Hepatocyte (in vitro differentiated cells): ENCODE measurements at regions not wholly inside any gene's neighbourhood (a gene's known extent, or its start where the extent isn't known, plus 50 kb on each side); places are given as distances from the start of the nearest gene placed in this dataset.

ENCODE experiments used
- DNase-seq: peaks from one replicate; pipeline ENCODE4 v3.0.0-alpha.2; 2016; ENCODE audit warnings: low spot score
- H2AFZ ChIP-seq: fragments of 200-600 bp; sonication (generic); 2 replicates; pipeline ENCODE4 v1.6.0; 2016; ENCODE audit warnings: antibody characterized with exemption, mild to moderate bottlenecking
- H3K27ac ChIP-seq: fragments of 200-600 bp; sonication (generic); 2 replicates; pipeline ENCODE4 v1.5.1; 2016; ENCODE audit warnings: mild to moderate bottlenecking
- H3K27me3 ChIP-seq: fragments of 200-600 bp; sonication (generic); 2 replicates; pipeline ENCODE4 v1.6.1; 2016
- H3K36me3 ChIP-seq: fragments of 200-600 bp; sonication (generic); replicated peaks from 2 replicates; pipeline ENCODE4 v1.5.1; 2016; ENCODE audit warnings: low read depth; ENCODE audit not compliant: insufficient read depth
- H3K4me1 ChIP-seq: fragments of 200-600 bp; sonication (generic); 2 replicates; pipeline ENCODE4 v1.5.1; 2016; ENCODE audit warnings: mild to moderate bottlenecking, moderate library complexity; ENCODE audit not compliant: insufficient read depth
- H3K4me2 ChIP-seq: fragments of 200-600 bp; sonication (generic); 2 replicates; pipeline ENCODE4 v1.6.0; 2016
- H3K4me3 ChIP-seq: fragments of 200-600 bp; sonication (generic); 2 replicates; pipeline ENCODE4 v1.5.1; 2016; ENCODE audit warnings: mild to moderate bottlenecking
- H3K79me2 ChIP-seq: fragments of 200-600 bp; sonication (generic); 2 replicates; pipeline ENCODE4 v1.6.0; 2017; ENCODE audit warnings: mild to moderate bottlenecking
- H3K9me2 ChIP-seq: fragments of 200-600 bp; sonication (generic); replicated peaks from 2 replicates; pipeline ENCODE4 v1.6.0; 2017; ENCODE audit warnings: mild to moderate bottlenecking; ENCODE audit not compliant: insufficient read depth
- H3K9me3 ChIP-seq: fragments of 200-600 bp; sonication (generic); 2 replicates; pipeline ENCODE4 v1.5.1; 2016; ENCODE audit warnings: low read depth, mild to moderate bottlenecking
- H4K20me1 ChIP-seq: fragments of 200-600 bp; sonication (generic); 2 replicates; pipeline ENCODE4 v1.6.0; 2016; ENCODE audit warnings: mild to moderate bottlenecking; ENCODE audit not compliant: insufficient read depth, poor library complexity, severe bottlenecking
- EZH2 ChIP-seq: fragments of 200-600 bp; sonication (generic); IDR thresholded peaks from 2 replicates; pipeline ENCODE4 v1.6.1; 2016; ENCODE audit warnings: antibody characterized with exemption, mild to moderate bottlenecking, borderline replicate concordance
- EZH2phosphoT487 ChIP-seq: fragments of 200-600 bp; sonication (generic); IDR thresholded peaks from one replicate; pipeline ENCODE4 v1.6.1; 2018; ENCODE audit warnings: antibody characterized with exemption, mild to moderate bottlenecking, low read depth, moderate library complexity; ENCODE audit not compliant: unreplicated experiment, severe bottlenecking
- WGBS: methylation state at CpG from one replicate; pipeline ENCODE4 v1.1.6; 2016; ENCODE audit warnings: low lambda C conversion rate; ENCODE audit errors: missing lambda C conversion rate; 5-methylcytosine and 5-hydroxymethylcytosine counted together
- TF ChIP-seq, protein P1 (sequence below): fragments of 200-600 bp; sonication (generic); IDR thresholded peaks from 2 replicates; pipeline ENCODE4 v1.5.1; 2016; ENCODE audit warnings: antibody characterized with exemption, mild to moderate bottlenecking; ENCODE audit not compliant: poor library complexity

DNA sequence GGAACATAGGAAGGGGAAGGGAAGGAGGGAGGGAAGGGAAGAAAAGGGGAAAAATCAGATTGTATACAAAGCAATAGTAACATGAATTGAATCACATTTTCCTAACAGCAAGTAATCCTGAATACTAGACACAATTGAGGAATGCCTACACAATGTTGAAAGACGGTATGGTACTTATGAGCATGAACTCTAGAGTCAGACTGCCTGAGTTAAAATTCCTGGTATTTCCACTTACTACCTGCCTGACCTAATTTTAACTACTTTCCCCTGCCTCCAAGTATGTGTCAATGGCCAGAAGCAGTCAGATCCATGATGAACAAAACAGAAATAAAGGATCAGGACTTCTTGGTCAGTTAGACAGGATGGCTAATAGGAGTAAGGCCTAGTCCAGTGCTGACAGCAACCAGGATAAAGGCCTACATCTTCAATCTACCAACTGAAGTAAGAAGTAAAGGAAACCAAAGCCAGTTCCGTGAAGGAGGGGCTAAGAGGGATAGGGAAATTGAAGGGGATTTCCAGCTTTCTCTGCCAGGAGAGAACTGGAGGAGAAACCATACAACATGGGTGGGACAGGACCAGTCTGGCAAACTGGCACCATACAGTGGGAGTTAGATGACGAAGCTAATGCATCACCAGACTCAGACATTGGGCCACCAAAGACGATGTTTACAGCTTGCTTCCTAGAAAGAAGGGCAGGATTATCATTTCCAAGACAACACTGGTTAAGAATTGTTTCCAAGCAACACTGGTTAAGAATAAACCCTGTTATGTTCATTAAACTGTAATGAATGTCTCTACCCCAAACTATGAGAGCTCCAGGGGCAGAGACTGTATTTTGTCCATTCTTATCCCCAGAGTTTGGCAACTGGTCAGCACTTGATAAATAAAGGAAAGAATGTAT lies 151.6 kb upstream of the UBE2E2 start:
- Histone ChIP-seq H3K4me2 (no peak overlapping the region), H3K79me2 (no peaks in the 10 kb centered on the region), H3K36me3 (no peaks in the 10 kb centered on the region), H3K4me3 (no peak overlapping the region), H3K27me3 (no peaks in the 10 kb centered on the region), H3K4me1 (no peaks in the 10 kb centered on the region), H3K9me3 (no peaks in the 10 kb centered on the region), H4K20me1 (no peaks in the 10 kb centered on the region), H3K27ac (no peak overlapping the region), H3K9me2 (no peaks in the 10 kb centered on the region), H2AFZ (no peak overlapping the region)
- WGBS: 87% methylated on average over 4 of the region's 4 CpGs
- TF ChIP-seq EZH2phosphoT487: no peak
- TF ChIP-seq, protein P1, sequence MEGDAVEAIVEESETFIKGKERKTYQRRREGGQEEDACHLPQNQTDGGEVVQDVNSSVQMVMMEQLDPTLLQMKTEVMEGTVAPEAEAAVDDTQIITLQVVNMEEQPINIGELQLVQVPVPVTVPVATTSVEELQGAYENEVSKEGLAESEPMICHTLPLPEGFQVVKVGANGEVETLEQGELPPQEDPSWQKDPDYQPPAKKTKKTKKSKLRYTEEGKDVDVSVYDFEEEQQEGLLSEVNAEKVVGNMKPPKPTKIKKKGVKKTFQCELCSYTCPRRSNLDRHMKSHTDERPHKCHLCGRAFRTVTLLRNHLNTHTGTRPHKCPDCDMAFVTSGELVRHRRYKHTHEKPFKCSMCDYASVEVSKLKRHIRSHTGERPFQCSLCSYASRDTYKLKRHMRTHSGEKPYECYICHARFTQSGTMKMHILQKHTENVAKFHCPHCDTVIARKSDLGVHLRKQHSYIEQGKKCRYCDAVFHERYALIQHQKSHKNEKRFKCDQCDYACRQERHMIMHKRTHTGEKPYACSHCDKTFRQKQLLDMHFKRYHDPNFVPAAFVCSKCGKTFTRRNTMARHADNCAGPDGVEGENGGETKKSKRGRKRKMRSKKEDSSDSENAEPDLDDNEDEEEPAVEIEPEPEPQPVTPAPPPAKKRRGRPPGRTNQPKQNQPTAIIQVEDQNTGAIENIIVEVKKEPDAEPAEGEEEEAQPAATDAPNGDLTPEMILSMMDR: no peak
- no peak for DNase-seq

DNA sequence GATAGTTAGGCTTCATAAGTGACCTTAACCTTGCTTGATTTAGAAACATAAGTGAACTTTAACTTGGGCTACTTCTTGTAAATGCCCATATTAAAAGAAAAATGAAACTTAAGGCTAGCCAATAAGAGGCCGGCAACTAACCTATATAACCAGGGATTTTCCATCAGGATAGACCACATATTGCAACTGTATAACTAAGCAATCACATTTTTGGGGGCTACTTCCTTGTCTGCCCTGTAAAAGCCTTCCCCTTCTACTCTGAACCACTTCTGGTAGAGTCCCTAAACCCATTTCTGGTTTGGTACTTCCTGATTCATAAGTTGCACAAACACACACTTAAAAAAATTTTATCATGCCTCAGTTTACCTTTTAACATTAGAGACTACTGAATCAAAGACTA lies 150.9 kb upstream of the UBE2E2 start:
- H3K79me2 ChIP-seq: no peaks in the 10 kb centered on the region
- no peaks in the 10 kb centered on the region for H4K20me1 ChIP-seq
- H3K27ac ChIP-seq: no peak overlapping the region
- no peaks in the 10 kb centered on the region for H3K36me3 ChIP-seq
- H3K4me3 ChIP-seq: no peak overlapping the region
- no peaks in the 10 kb centered on the region for H3K4me1 ChIP-seq
- no peak overlapping the region for H2AFZ ChIP-seq
- no peak for DNase-seq
- no peaks in the 10 kb centered on the region for H3K9me2 ChIP-seq
- 95% methylated on average over 1 of the region's 1 CpG for WGBS
- H3K27me3 ChIP-seq: no peaks in the 10 kb centered on the region
- no peaks in the 10 kb centered on the region for H3K9me3 ChIP-seq
- TF ChIP-seq EZH2phosphoT487: no peak
- no peak overlapping the region for H3K4me2 ChIP-seq

DNA sequence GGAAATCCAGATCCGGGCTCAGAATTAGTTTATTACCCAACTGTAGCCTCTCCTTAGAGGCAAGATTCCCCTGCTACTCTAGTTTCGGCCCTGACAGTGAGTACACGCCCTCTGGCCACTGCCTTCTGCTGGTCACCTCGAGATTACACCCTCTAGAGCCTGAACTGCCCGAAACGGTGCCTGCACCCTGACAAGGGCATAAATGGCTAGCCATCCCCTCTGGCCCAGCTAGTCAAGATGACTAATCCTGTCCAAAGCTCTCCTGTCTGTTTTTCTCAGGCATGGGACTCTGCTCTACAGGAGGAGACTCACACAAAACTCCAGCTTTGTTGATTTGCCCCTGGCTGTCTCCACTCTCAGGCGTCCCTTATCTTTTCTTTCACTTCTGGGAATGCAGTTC lies 150.5 kb upstream of the UBE2E2 start:
- Histone ChIP-seq H4K20me1 (no peaks in the 10 kb centered on the region), H3K4me2 (no peak overlapping the region), H3K36me3 (no peaks in the 10 kb centered on the region), H3K9me2 (no peaks in the 10 kb centered on the region), H3K27me3 (no peaks in the 10 kb centered on the region), H3K79me2 (no peaks in the 10 kb centered on the region), H3K27ac (no peak overlapping the region), H2AFZ (no peak overlapping the region), H3K4me3 (no peak overlapping the region), H3K9me3 (no peaks in the 10 kb centered on the region), H3K4me1 (no peaks in the 10 kb centered on the region)
- DNase-seq: peak; percentile 15
- TF ChIP-seq EZH2 (no peak), EZH2phosphoT487 (no peak)
- TF ChIP-seq, protein P1: no peak
- 75% methylated on average over 7 of the region's 7 CpGs for WGBS

DNA sequence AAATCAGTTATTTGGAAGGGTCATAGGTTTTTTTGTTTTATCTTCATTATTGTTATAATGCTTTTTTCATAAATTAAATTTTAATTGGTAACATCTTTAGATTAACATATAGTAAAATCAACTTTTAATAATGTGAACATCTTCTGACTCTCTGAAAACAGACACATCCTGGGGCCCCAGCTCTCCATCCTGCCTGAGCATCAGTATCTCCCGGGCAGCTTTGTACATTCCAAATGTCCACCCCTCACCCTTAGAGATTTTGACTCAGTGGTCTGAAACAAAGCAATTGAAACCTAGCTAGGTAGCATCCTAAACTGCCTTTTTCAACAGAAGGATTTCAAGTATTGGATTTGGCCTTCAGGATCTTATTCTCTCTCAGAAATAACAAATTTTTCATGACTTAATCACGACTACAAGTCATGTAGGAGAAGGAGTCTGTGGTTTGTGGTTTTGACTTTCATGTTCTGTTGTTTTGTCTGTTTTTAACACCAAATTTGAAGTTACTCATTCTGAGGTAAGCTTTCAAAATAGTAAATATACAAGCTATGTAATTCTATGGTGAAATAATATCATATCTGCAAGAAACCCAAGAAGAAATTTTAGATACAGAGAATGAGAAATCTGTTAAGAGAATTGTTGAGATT lies 147.3 kb upstream of the UBE2E2 start:
- 87% methylated on average over 2 of the region's 2 CpGs for WGBS
- Histone ChIP-seq H3K4me1 (no peaks in the 10 kb centered on the region), H3K4me2 (no peak overlapping the region), H3K27me3 (no peaks in the 10 kb centered on the region), H3K27ac (no peak overlapping the region), H3K9me2 (no peaks in the 10 kb centered on the region), H4K20me1 (no peaks in the 10 kb centered on the region), H3K4me3 (no peak overlapping the region), H3K36me3 (no peaks in the 10 kb centered on the region), H3K9me3 (no peaks in the 10 kb centered on the region), H2AFZ (no peak overlapping the region), H3K79me2 (no peaks in the 10 kb centered on the region)
- TF ChIP-seq, protein P1: no peak
- no peak for TF ChIP-seq EZH2phosphoT487
- DNase-seq: no peak
